ENCODE measurements at regions not wholly inside any gene's neighbourhood (a gene's known extent, or its start where the extent isn't known, plus 50 kb on each side); places are given as distances from the start of the nearest gene placed in this dataset.

DNA sequence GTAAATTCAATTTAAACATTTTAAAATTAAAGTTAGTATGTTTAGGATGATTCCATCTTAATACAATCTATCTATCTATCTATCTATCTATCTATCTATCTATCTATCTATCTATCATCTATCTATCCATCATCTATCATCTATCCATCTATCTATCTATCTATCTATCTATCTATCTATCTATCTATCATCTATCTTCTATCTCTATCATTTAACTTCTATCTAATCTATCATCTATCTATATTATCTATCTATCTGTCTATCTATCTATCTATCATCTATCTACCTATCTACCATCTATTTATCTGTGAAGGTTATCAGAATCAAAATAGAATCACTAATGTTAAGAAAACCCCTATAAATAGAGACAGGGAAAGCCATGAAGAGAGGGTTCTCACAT is 78.3 kb downstream of the RAMP3 start:
- Histone ChIP-seq H3K36me3 (ENCODE audit: control insufficient read depth, insufficient read depth, low read length) (no peaks in the 10 kb centered on the region), H3K4me2 (ENCODE audit: extremely low read depth, insufficient read depth, low read length) (no peak overlapping the region), H4K20me1 (ENCODE audit: control insufficient read depth, extremely low read depth, insufficient read depth, low read length) (no peaks in the 10 kb centered on the region), H3K9me3 (ENCODE audit: control insufficient read depth, insufficient read depth, low read depth, low read length) (no peaks in the 10 kb centered on the region), H3K27ac (ENCODE audit: insufficient read depth, low read length) (no peak overlapping the region), H3K27me3 (ENCODE audit: control insufficient read depth, insufficient read depth, low read length) (peaks cover 3% of the 10 kb centered on the region), H3K79me2 (ENCODE audit: control insufficient read depth, insufficient read depth, low read length) (no peaks in the 10 kb centered on the region), H3K4me3 (replicated peaks in 1 of 4; ENCODE audit: control extremely low read depth in 1 of 4, insufficient read depth in 1 of 4, low read depth in 3 of 4, low read length in 4 of 4) (no peak overlapping the region), H2AFZ (ENCODE audit: low read length) (no peak overlapping the region), H3K9ac (ENCODE audit: insufficient read depth, low read length) (no peak overlapping the region), H3K4me1 (ENCODE audit: control insufficient read depth, extremely low read depth, insufficient read depth, low read length) (peaks cover 2% of the 10 kb centered on the region)
- no peak for DNase-seq (ENCODE audit: low read depth in 2 of 2)
- TF ChIP-seq, protein P1, sequence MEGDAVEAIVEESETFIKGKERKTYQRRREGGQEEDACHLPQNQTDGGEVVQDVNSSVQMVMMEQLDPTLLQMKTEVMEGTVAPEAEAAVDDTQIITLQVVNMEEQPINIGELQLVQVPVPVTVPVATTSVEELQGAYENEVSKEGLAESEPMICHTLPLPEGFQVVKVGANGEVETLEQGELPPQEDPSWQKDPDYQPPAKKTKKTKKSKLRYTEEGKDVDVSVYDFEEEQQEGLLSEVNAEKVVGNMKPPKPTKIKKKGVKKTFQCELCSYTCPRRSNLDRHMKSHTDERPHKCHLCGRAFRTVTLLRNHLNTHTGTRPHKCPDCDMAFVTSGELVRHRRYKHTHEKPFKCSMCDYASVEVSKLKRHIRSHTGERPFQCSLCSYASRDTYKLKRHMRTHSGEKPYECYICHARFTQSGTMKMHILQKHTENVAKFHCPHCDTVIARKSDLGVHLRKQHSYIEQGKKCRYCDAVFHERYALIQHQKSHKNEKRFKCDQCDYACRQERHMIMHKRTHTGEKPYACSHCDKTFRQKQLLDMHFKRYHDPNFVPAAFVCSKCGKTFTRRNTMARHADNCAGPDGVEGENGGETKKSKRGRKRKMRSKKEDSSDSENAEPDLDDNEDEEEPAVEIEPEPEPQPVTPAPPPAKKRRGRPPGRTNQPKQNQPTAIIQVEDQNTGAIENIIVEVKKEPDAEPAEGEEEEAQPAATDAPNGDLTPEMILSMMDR (conservative IDR thresholded peaks at IDR 0.05 in 1 of 2, IDR thresholded peaks at IDR 0.05 in 1 of 2; ENCODE audit: low read depth in 1 of 2, low read length in 2 of 2): no peak
- no peak for TF ChIP-seq EZH2 (IDR thresholded peaks at IDR 0.05; ENCODE audit: low read length, missing control alignments)

DNA sequence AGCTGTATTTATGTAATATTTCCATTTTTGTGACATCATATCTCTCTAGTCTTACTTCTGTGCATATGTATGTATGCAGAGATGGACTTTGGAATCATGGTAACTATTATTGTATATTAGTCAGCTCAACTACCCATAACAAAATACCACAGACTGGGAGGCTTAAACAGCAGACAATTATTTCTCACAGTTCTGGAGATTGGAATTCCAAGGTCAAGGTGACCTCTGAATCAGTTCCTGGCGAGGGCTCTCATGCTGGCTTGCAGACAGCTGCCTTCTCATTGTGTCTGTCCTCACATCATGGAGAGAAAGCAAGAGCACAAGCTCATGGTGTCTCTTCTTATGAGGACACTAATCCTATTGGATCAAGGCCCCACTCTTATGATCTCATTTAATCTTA is 79.1 kb downstream of the RAMP3 start:
- peaks cover 2% of the 10 kb centered on the region for H3K4me1 ChIP-seq (ENCODE audit: control insufficient read depth, extremely low read depth, insufficient read depth, low read length)

DNA sequence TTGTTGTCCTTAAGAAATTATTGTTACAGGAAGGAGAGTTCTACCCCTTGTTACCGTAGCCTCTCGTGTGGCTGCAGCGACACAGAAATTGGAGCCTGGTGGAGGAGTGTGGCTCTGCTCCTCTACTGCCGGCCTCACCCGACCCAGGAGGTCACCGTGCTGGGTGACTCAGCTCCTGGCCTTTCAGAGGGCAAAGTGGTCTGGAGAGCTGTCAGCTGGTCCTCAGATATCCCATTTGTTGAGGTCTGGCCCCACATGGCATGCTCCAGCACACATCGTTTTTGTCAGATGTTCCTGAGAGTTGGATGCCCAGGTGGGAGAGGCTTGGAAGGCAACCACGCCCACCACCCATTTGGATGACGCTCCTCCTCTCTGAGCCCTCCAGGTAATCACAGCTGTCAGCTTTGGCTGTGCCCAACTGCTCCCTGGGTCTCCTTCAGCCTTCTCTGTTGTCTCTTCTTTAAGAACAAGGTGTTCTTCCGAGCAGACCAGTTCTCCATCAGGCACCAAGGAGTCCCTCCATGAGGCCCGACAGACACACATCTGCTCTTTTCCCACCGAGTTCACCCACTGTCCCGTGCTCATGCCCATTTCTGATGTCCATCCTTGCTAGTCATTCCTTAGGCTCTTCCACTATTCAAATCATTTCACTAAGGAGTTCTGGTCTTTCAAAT is 80.3 kb downstream of the RAMP3 start:
- no peaks in the 10 kb centered on the region for H3K36me3 ChIP-seq (ENCODE audit: control insufficient read depth, insufficient read depth, low read length)
- H4K20me1 ChIP-seq (ENCODE audit: control insufficient read depth, extremely low read depth, insufficient read depth, low read length): no peaks in the 10 kb centered on the region
- no peaks in the 10 kb centered on the region for H3K9me3 ChIP-seq (ENCODE audit: control insufficient read depth, insufficient read depth, low read depth, low read length)
- H2AFZ ChIP-seq (ENCODE audit: low read length): no peak overlapping the region
- H3K4me2 ChIP-seq (ENCODE audit: extremely low read depth, insufficient read depth, low read length): no peak overlapping the region
- peaks cover 3% of the 10 kb centered on the region for H3K27me3 ChIP-seq (ENCODE audit: control insufficient read depth, insufficient read depth, low read length)
- no peak overlapping the region for H3K4me3 ChIP-seq (replicated peaks in 1 of 4; ENCODE audit: control extremely low read depth in 1 of 4, insufficient read depth in 1 of 4, low read depth in 3 of 4, low read length in 4 of 4)
- TF ChIP-seq, protein P1 (conservative IDR thresholded peaks at IDR 0.05 in 1 of 2, IDR thresholded peaks at IDR 0.05 in 1 of 2; ENCODE audit: low read depth in 1 of 2, low read length in 2 of 2): no peak
- TF ChIP-seq EZH2 (IDR thresholded peaks at IDR 0.05; ENCODE audit: low read length, missing control alignments): no peak
- DNase-seq (ENCODE audit: low read depth in 2 of 2): no peak
- no peaks in the 10 kb centered on the region for H3K79me2 ChIP-seq (ENCODE audit: control insufficient read depth, insufficient read depth, low read length)
- H3K9ac ChIP-seq (ENCODE audit: insufficient read depth, low read length): no peak overlapping the region
- H3K27ac ChIP-seq (ENCODE audit: insufficient read depth, low read length): no peak overlapping the region
- H3K4me1 ChIP-seq (ENCODE audit: control insufficient read depth, extremely low read depth, insufficient read depth, low read length): peaks cover 2% of the 10 kb centered on the region

More for the DNA sequence above, 79.1 kb downstream of the RAMP3 start:
- Histone ChIP-seq H3K27me3 (ENCODE audit: control insufficient read depth, insufficient read depth, low read length) (peaks cover 3% of the 10 kb centered on the region), H3K4me2 (ENCODE audit: extremely low read depth, insufficient read depth, low read length) (no peak overlapping the region), H3K4me3 (replicated peaks in 1 of 4; ENCODE audit: control extremely low read depth in 1 of 4, insufficient read depth in 1 of 4, low read depth in 3 of 4, low read length in 4 of 4) (no peak overlapping the region), H3K9ac (ENCODE audit: insufficient read depth, low read length) (no peak overlapping the region), H4K20me1 (ENCODE audit: control insufficient read depth, extremely low read depth, insufficient read depth, low read length) (no peaks in the 10 kb centered on the region), H3K27ac (ENCODE audit: insufficient read depth, low read length) (no peak overlapping the region), H3K9me3 (ENCODE audit: control insufficient read depth, insufficient read depth, low read depth, low read length) (no peaks in the 10 kb centered on the region), H3K79me2 (ENCODE audit: control insufficient read depth, insufficient read depth, low read length) (no peaks in the 10 kb centered on the region), H3K36me3 (ENCODE audit: control insufficient read depth, insufficient read depth, low read length) (no peaks in the 10 kb centered on the region), H2AFZ (ENCODE audit: low read length) (no peak overlapping the region)
- DNase-seq (ENCODE audit: low read depth in 2 of 2): peak; percentile 35 to 71
- no peak for TF ChIP-seq EZH2 (IDR thresholded peaks at IDR 0.05; ENCODE audit: low read length, missing control alignments)
- TF ChIP-seq, protein P1 (conservative IDR thresholded peaks at IDR 0.05 in 1 of 2, IDR thresholded peaks at IDR 0.05 in 1 of 2; ENCODE audit: low read depth in 1 of 2, low read length in 2 of 2): no peak

All from fibroblast of lung (primary cell).